HEK293 (cell line): ENCODE measurements at regions not wholly inside any gene's neighbourhood (a gene's known extent, or its start where the extent isn't known, plus 50 kb on each side); places are given as distances from the start of the nearest gene placed in this dataset.

Experiments
- CTCF ChIA-PET: fragments of 350-600 bp; formaldehyde crosslinking; extraction: SDS; loops from one replicate; lab custom pipeline; 2021; ENCODE audit warnings: antibody characterized with exemption; lab: Yijun Ruan, JAX
- POLR2A ChIA-PET: fragments of 300-600 bp; formaldehyde crosslinking; extraction: SDS; loops from one replicate; lab custom pipeline; 2020; ENCODE audit warnings: antibody characterized with exemption, inconsistent platforms; lab: Yijun Ruan, JAX
- H3K27ac ChIP-seq: fragments of 200-500 bp; sonication (Bioruptor generic); 2 replicates; pipeline ENCODE4 v1.5.1; 2014; ENCODE audit warnings: low read depth, low read length, control low read depth, inconsistent platforms; ENCODE audit errors: extremely low read depth
- H3K36me3 ChIP-seq, 2 experiments: fragments of 200-500 bp in 1 of 2; sonication (Bioruptor generic) in 1 of 2; 1 replicate in 1 of 2; 2 replicates in 1 of 2; pipeline ENCODE4 v1.5.1; 2014 to 2017; ENCODE audit warnings: inconsistent platforms in 2 of 2, low read length in 2 of 2; ENCODE audit not compliant: control insufficient read depth in 2 of 2, insufficient read depth in 1 of 2
- H3K4me1 ChIP-seq: fragments of 200-500 bp; sonication (Bioruptor generic); 2 replicates; pipeline ENCODE4 v1.5.1; 2014; ENCODE audit warnings: mild to moderate bottlenecking, low read length, inconsistent platforms; ENCODE audit not compliant: control insufficient read depth, insufficient read depth
- H3K4me3 ChIP-seq: 2 replicates; pipeline ENCODE4 v1.5.1; 2011; ENCODE audit warnings: low read depth, mild to moderate bottlenecking, control low read depth, low read length, moderate library complexity
- H3K9me3 ChIP-seq: fragments of 200-500 bp; sonication (Bioruptor generic); 2 replicates; pipeline ENCODE4 v1.5.1; 2014; ENCODE audit warnings: low read depth, low read length, inconsistent platforms; ENCODE audit not compliant: control insufficient read depth, insufficient read depth
- CTCF ChIP-seq: fragments of 450-650 bp; formaldehyde crosslinking; IDR thresholded peaks from 2 replicates; pipeline ENCODE4 v1.5.1; 2016; ENCODE audit warnings: missing biosample characterization, missing genetic modification characterization
- ELK4 ChIP-seq: IDR thresholded peaks from 2 replicates; pipeline ENCODE4 v1.6.1; 2011; ENCODE audit warnings: mild to moderate bottlenecking, low read depth, low read length, borderline replicate concordance
- GLIS1 ChIP-seq: fragments of 450-650 bp; formaldehyde crosslinking; IDR thresholded peaks from 2 replicates; pipeline ENCODE4 v1.5.1; 2016; ENCODE audit warnings: missing biosample characterization, missing genetic modification characterization
- KLF17 ChIP-seq: fragments of 450-650 bp; formaldehyde crosslinking; IDR thresholded peaks from 2 replicates; pipeline ENCODE4 v1.5.1; 2016; ENCODE audit warnings: missing biosample characterization, missing genetic modification characterization
- OSR2 ChIP-seq: fragments of 450-650 bp; formaldehyde crosslinking; IDR thresholded peaks from 2 replicates; pipeline ENCODE4 v1.5.1; 2016; ENCODE audit warnings: missing biosample characterization, missing genetic modification characterization
- PRDM6 ChIP-seq: fragments of 450-650 bp; formaldehyde crosslinking; IDR thresholded peaks from 2 replicates; pipeline ENCODE4 v1.5.1; 2017; ENCODE audit warnings: missing biosample characterization, missing genetic modification characterization
- SALL2 ChIP-seq: fragments of 450-650 bp; formaldehyde crosslinking; IDR thresholded peaks from 2 replicates; pipeline ENCODE4 v1.5.0; 2017; ENCODE audit warnings: missing biosample characterization, mild to moderate bottlenecking, missing genetic modification characterization, borderline replicate concordance
- SP7 ChIP-seq: fragments of 450-650 bp; formaldehyde crosslinking; IDR thresholded peaks from 2 replicates; pipeline ENCODE4 v1.5.1; 2016; ENCODE audit warnings: missing biosample characterization, missing genetic modification characterization
- ZBTB17 ChIP-seq: fragments of 450-650 bp; formaldehyde crosslinking; IDR thresholded peaks from 2 replicates; pipeline ENCODE4 v1.5.1; 2016; ENCODE audit warnings: missing biosample characterization, missing genetic modification characterization
- ZBTB20 ChIP-seq: fragments of 450-650 bp; formaldehyde crosslinking; IDR thresholded peaks from 2 replicates; pipeline ENCODE4 v1.5.1; 2016; ENCODE audit warnings: missing biosample characterization, missing genetic modification characterization
- ZFHX2 ChIP-seq: fragments of 450-650 bp; formaldehyde crosslinking; conservative IDR thresholded peaks from 2 replicates; pipeline ENCODE4 v1.5.1; 2016; ENCODE audit warnings: missing biosample characterization, missing genetic modification characterization
- ZNF132 ChIP-seq: fragments of 450-650 bp; formaldehyde crosslinking; IDR thresholded peaks from 2 replicates; pipeline ENCODE4 v1.5.1; 2017; ENCODE audit warnings: missing biosample characterization, missing genetic modification characterization, borderline replicate concordance
- ZNF140 ChIP-seq: fragments of 450-650 bp; formaldehyde crosslinking; IDR thresholded peaks from 2 replicates; pipeline ENCODE4 v1.5.1; 2016; ENCODE audit warnings: missing biosample characterization, missing genetic modification characterization
- ZNF157 ChIP-seq: fragments of 450-650 bp; formaldehyde crosslinking; IDR thresholded peaks from 2 replicates; pipeline ENCODE4 v1.5.1; 2016; ENCODE audit warnings: missing biosample characterization, missing genetic modification characterization
- ZNF211 ChIP-seq: fragments of 450-650 bp; formaldehyde crosslinking; IDR thresholded peaks from 2 replicates; pipeline ENCODE4 v1.5.1; 2016; ENCODE audit warnings: low read depth, missing biosample characterization, missing genetic modification characterization
- ZNF223 ChIP-seq: fragments of 450-650 bp; formaldehyde crosslinking; IDR thresholded peaks from 2 replicates; pipeline ENCODE4 v1.5.1; 2016; ENCODE audit warnings: missing biosample characterization, missing genetic modification characterization
- ZNF600 ChIP-seq: fragments of 450-650 bp; formaldehyde crosslinking; IDR thresholded peaks from 2 replicates; pipeline ENCODE4 v1.5.1; 2016; ENCODE audit warnings: missing biosample characterization, missing genetic modification characterization
- ZNF610 ChIP-seq: fragments of 450-650 bp; formaldehyde crosslinking; IDR thresholded peaks from 2 replicates; pipeline ENCODE4 v1.5.1; 2016; ENCODE audit warnings: missing biosample characterization, missing genetic modification characterization, borderline replicate concordance
- ZNF654 ChIP-seq: fragments of 450-650 bp; formaldehyde crosslinking; IDR thresholded peaks from 2 replicates; pipeline ENCODE4 v1.5.1; 2016; ENCODE audit warnings: low read depth, missing biosample characterization, missing genetic modification characterization
- ZNF785 ChIP-seq: fragments of 450-650 bp; formaldehyde crosslinking; IDR thresholded peaks from 2 replicates; pipeline ENCODE4 v1.5.1; 2016; ENCODE audit warnings: missing biosample characterization, missing genetic modification characterization

- POLR2A ChIA-PET: no interaction called here
- CTCF ChIA-PET: no interaction called here
- TF ChIP-seq KLF17: no peak
- TF ChIP-seq PRDM6 (tag by site-specific recombination): peak; percentile 52; the same call in 1 of the 2 replicates
- H3K4me1 ChIP-seq: peaks cover 5% of the 10 kb centered on the region; the same call in 1 of the 2 replicates
- no peak overlapping the region for H3K27ac ChIP-seq
- H3K4me3 ChIP-seq: no peak overlapping the region
- H3K9me3 ChIP-seq: no peaks in the 10 kb centered on the region
- peaks cover 0 to 16% of the 10 kb centered on the region in 2 experiments; a peak in 2 of 3 replicates for H3K36me3 ChIP-seq
These were observed 446.1 kb downstream of the UTRN start for GRCh38 chr6:144731229-144731628.

- H3K4me1 ChIP-seq: no peaks in the 10 kb centered on the region
- H3K27ac ChIP-seq: no peak overlapping the region
- TF ChIP-seq OSR2 (no peak), GLIS1 (no peak), ZFHX2 (tag by site-specific recombination) (no peak), ZNF140 (no peak), ZNF610 (tag by site-specific recombination) (no peak), ZNF600 (no peak), ZNF157 (tag by site-specific recombination) (no peak), ELK4 (no peak), ZBTB17 (tag by site-specific recombination) (no peak), ZNF211 (no peak), SP7 (tag by site-specific recombination) (no peak), SALL2 (tag by site-specific recombination) (no peak), ZNF654 (no peak), ZNF785 (tag by site-specific recombination) (no peak), ZNF223 (tag by site-specific recombination) (no peak), ZBTB20 (tag by site-specific recombination) (no peak), CTCF (tag by site-specific recombination) (no peak), ZNF132 (tag by site-specific recombination) (no peak)
- CTCF ChIA-PET: no interaction called here
- H3K36me3 ChIP-seq: peaks cover 0 to 11% of the 10 kb centered on the region in 2 experiments; a peak in 2 of 3 replicates
- POLR2A ChIA-PET: no interaction called here
- no peaks in the 10 kb centered on the region for H3K9me3 ChIP-seq
- H3K4me3 ChIP-seq: no peak overlapping the region
These were observed 451.6 kb downstream of the UTRN start for GRCh38 chr6:144736763-144737162.
